DOHH2 (cell line): ENCODE measurements at regions not wholly inside any gene's neighbourhood (a gene's known extent, or its start where the extent isn't known, plus 50 kb on each side); places are given as distances from the start of the nearest gene placed in this dataset.

Experiments
- EZH2phosphoT487 ChIP-seq: fragments of 200-600 bp; sonication (generic); IDR thresholded peaks from 2 replicates; pipeline ENCODE4 v1.6.1; 2017; ENCODE audit warnings: borderline replicate concordance, mild to moderate bottlenecking, antibody characterized with exemption, low read length, moderate library complexity, mixed read lengths
- TF ChIP-seq, protein P1 (sequence below): fragments of 200-600 bp; sonication (generic); IDR thresholded peaks from one replicate; pipeline ENCODE4 v1.5.1; 2014; ENCODE audit warnings: antibody characterized with exemption, mild to moderate bottlenecking, low read depth, low read length; ENCODE audit not compliant: poor library complexity, severe bottlenecking

DNA sequence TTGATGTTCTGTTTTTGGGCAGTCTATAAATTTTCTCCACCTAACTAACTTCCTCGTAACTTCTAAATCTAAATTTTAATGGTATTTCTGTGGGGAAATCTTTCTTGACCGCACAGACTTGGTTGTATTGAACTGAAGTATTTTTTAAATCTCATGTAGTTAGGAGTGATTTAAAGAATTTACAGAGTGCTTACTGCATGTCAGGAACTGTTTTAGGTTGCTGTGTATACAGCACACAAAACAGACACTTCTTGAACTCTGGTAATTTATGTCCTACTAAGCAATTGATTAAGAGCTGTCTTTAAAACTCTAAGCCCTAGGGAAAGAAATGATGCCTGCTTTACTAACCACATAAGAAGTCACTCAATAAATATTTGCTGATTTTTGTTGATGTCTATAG, 1350.2 kb downstream of the ZPLD1 start:
- TF ChIP-seq EZH2phosphoT487, result no peak
- TF ChIP-seq, protein P1, sequence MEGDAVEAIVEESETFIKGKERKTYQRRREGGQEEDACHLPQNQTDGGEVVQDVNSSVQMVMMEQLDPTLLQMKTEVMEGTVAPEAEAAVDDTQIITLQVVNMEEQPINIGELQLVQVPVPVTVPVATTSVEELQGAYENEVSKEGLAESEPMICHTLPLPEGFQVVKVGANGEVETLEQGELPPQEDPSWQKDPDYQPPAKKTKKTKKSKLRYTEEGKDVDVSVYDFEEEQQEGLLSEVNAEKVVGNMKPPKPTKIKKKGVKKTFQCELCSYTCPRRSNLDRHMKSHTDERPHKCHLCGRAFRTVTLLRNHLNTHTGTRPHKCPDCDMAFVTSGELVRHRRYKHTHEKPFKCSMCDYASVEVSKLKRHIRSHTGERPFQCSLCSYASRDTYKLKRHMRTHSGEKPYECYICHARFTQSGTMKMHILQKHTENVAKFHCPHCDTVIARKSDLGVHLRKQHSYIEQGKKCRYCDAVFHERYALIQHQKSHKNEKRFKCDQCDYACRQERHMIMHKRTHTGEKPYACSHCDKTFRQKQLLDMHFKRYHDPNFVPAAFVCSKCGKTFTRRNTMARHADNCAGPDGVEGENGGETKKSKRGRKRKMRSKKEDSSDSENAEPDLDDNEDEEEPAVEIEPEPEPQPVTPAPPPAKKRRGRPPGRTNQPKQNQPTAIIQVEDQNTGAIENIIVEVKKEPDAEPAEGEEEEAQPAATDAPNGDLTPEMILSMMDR, result no peak
